Loucy (cell line): ENCODE measurements at regions not wholly inside any gene's neighbourhood (a gene's known extent, or its start where the extent isn't known, plus 50 kb on each side); places are given as distances from the start of the nearest gene placed in this dataset.

Experiments used
- H2AFZ ChIP-seq: fragments of 200-600 bp; sonication (generic); 2 replicates; pipeline ENCODE4 v1.6.0; 2016; ENCODE audit warnings: antibody characterized with exemption, mild to moderate bottlenecking, low read length, moderate library complexity
- H3F3A ChIP-seq: fragments of 200-600 bp; 2 replicates; pipeline ENCODE4 v1.6.0; 2016; ENCODE audit warnings: antibody characterized with exemption, low read depth, mild to moderate bottlenecking
- H3K27me3 ChIP-seq: fragments of 200-600 bp; sonication (generic); 2 replicates; pipeline ENCODE4 v1.6.1; 2014; ENCODE audit warnings: low read length, mild to moderate bottlenecking; ENCODE audit not compliant: insufficient read depth, poor library complexity, severe bottlenecking
- H3K36me3 ChIP-seq: fragments of 200-600 bp; sonication (generic); 2 replicates; pipeline ENCODE4 v1.6.1; 2016; ENCODE audit warnings: low read length; ENCODE audit not compliant: insufficient read depth
- H3K4me1 ChIP-seq: fragments of 200-600 bp; sonication (generic); 2 replicates; pipeline ENCODE4 v1.5.1; 2014; ENCODE audit warnings: low read length, mild to moderate bottlenecking; ENCODE audit not compliant: insufficient read depth, poor library complexity, severe bottlenecking
- H3K4me2 ChIP-seq: fragments of 200-600 bp; sonication (generic); 2 replicates; pipeline ENCODE4 v1.6.0; 2014; ENCODE audit warnings: antibody characterized with exemption, low read length, low read depth, mild to moderate bottlenecking; ENCODE audit not compliant: poor library complexity, severe bottlenecking
- H3K4me3 ChIP-seq: fragments of 200-600 bp; sonication (generic); 2 replicates; pipeline ENCODE4 v1.5.1; 2014; ENCODE audit warnings: low read length, mild to moderate bottlenecking, mixed read lengths; ENCODE audit not compliant: poor library complexity, severe bottlenecking
- H3K79me2 ChIP-seq: fragments of 200-600 bp; sonication (generic); 2 replicates; pipeline ENCODE4 v1.6.1; 2014; ENCODE audit warnings: low read length; ENCODE audit not compliant: insufficient read depth
- H3K9ac ChIP-seq: fragments of 200-600 bp; sonication (generic); 2 replicates; pipeline ENCODE4 v1.6.0; 2014; ENCODE audit warnings: mild to moderate bottlenecking, low read depth, low read length, moderate library complexity; ENCODE audit not compliant: poor library complexity, severe bottlenecking
- H3K9me2 ChIP-seq: fragments of 200-600 bp; sonication (generic); replicated peaks from 2 replicates; pipeline ENCODE4 v1.6.1; 2016; ENCODE audit warnings: low read depth, low read length, mixed read lengths
- H3K9me3 ChIP-seq: fragments of 200-600 bp; sonication (generic); 2 replicates; pipeline ENCODE4 v1.6.1; 2014; ENCODE audit warnings: mild to moderate bottlenecking, antibody characterized with exemption, low read length, low read depth; ENCODE audit not compliant: insufficient read depth
- H4K20me1 ChIP-seq: fragments of 200-600 bp; sonication (generic); 2 replicates; pipeline ENCODE4 v1.6.0; 2014; ENCODE audit warnings: antibody characterized with exemption, low read length, mild to moderate bottlenecking; ENCODE audit not compliant: insufficient read depth, poor library complexity, severe bottlenecking
- CTCF ChIP-seq: fragments of 200-600 bp; sonication (generic); conservative IDR thresholded peaks from 2 replicates; pipeline ENCODE4 v1.5.1; 2014; ENCODE audit warnings: mild to moderate bottlenecking, antibody characterized with exemption, low read length
- EZH2phosphoT487 ChIP-seq: fragments of 200-600 bp; IDR thresholded peaks from 2 replicates; pipeline ENCODE4 v1.6.1; 2018; ENCODE audit warnings: antibody characterized with exemption, mild to moderate bottlenecking, moderate library complexity, borderline replicate concordance

GRCh38 chr5:152532714-152533113 is 127.6 kb upstream of the NMUR2 start:
- no peaks in the 10 kb centered on the region for H3K36me3 ChIP-seq
- H3K4me3 ChIP-seq = no peak overlapping the region
- H3K27me3 ChIP-seq = no peaks in the 10 kb centered on the region
- no peaks in the 10 kb centered on the region for H3K4me1 ChIP-seq
- no peaks in the 10 kb centered on the region for H4K20me1 ChIP-seq
- no peak overlapping the region for H3K4me2 ChIP-seq
- H3K9me2 ChIP-seq = no peaks in the 10 kb centered on the region
- TF ChIP-seq CTCF (peak; percentile 54), EZH2phosphoT487 (no peak)
- H3F3A ChIP-seq = no peaks in the 10 kb centered on the region
- no peaks in the 10 kb centered on the region for H3K79me2 ChIP-seq
- no peak overlapping the region for H3K9ac ChIP-seq
- H3K9me3 ChIP-seq = no peaks in the 10 kb centered on the region
- no peak overlapping the region for H2AFZ ChIP-seq

- Histone ChIP-seq H3K4me3 (no peak overlapping the region), H3K9me3 (no peaks in the 10 kb centered on the region), H3K4me1 (no peaks in the 10 kb centered on the region), H3K4me2 (no peak overlapping the region), H3K9ac (no peak overlapping the region), H4K20me1 (no peaks in the 10 kb centered on the region), H2AFZ (no peak overlapping the region), H3K27me3 (no peaks in the 10 kb centered on the region), H3F3A (no peaks in the 10 kb centered on the region), H3K9me2 (no peaks in the 10 kb centered on the region), H3K79me2 (no peaks in the 10 kb centered on the region), H3K36me3 (no peaks in the 10 kb centered on the region)
- TF ChIP-seq EZH2phosphoT487 = no peak
- no peak for TF ChIP-seq CTCF
Observed at GRCh38 chr5:152534641-152535040, 129.6 kb upstream of the NMUR2 start.

GRCh38 chr5:152542741-152543140 is 137.7 kb upstream of the NMUR2 start:
- Histone ChIP-seq H3F3A (no peaks in the 10 kb centered on the region), H3K79me2 (no peaks in the 10 kb centered on the region), H3K9me2 (no peaks in the 10 kb centered on the region), H3K27me3 (no peaks in the 10 kb centered on the region), H3K4me1 (no peaks in the 10 kb centered on the region), H3K36me3 (no peaks in the 10 kb centered on the region), H2AFZ (no peak overlapping the region), H3K9ac (no peak overlapping the region), H4K20me1 (no peaks in the 10 kb centered on the region), H3K4me3 (no peak overlapping the region), H3K9me3 (no peaks in the 10 kb centered on the region), H3K4me2 (no peak overlapping the region)
- TF ChIP-seq CTCF (no peak), EZH2phosphoT487 (no peak)
